ENCODE measurements at regions not wholly inside any gene's neighbourhood (a gene's known extent, or its start where the extent isn't known, plus 50 kb on each side); places are given as distances from the start of the nearest gene placed in this dataset.

DNA sequence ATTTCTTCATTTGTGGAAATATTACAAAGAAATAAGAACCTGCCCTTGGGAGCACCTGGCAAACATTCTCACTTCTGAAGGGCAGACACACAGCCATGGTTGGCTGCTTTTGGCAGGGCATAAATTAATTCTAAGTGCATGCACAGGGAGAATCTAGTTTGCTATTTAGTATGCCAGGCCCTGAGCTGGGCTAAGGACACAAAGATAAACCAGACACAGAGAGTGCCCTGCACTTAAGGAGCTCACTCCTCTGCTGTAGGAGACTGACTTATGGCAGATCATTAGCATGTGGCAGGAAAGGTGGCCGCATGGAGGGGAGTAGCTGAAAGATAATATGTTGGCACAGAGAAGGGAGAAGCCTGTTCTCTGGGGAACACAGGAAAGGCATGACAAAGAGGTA is 367.0 kb downstream of the LPIN1 start:
- Histone ChIP-seq H3K27ac (no peak overlapping the region), H3K4me3 (no peak overlapping the region), H3K27me3 (no peaks in the 10 kb centered on the region), H3K36me3 (ENCODE audit: low read depth, missing control alignments) (no peaks in the 10 kb centered on the region), H3K9me3 (no peaks in the 10 kb centered on the region), H3K4me1 (no peaks in the 10 kb centered on the region)
- WGBS, 2 donors: 74 to 88% methylated on average over 1 of the region's 1 CpG
- TF ChIP-seq POLR2A (IDR thresholded peaks at IDR 0.05) (no peak), CTCF (IDR thresholded peaks at IDR 0.05) (no peak)
- no peak for DNase-seq
- intact Hi-C loops (cut with DNase I; ENCODE audit: low total_unique reads): no loop called here

GRCh38 chr2:12114816-12115215 is 368.4 kb downstream of the LPIN1 start:
- DNase-seq: no peak
- WGBS, 2 donors: 0 to 42% methylated on average over 1 of the region's 1 CpG

DNA sequence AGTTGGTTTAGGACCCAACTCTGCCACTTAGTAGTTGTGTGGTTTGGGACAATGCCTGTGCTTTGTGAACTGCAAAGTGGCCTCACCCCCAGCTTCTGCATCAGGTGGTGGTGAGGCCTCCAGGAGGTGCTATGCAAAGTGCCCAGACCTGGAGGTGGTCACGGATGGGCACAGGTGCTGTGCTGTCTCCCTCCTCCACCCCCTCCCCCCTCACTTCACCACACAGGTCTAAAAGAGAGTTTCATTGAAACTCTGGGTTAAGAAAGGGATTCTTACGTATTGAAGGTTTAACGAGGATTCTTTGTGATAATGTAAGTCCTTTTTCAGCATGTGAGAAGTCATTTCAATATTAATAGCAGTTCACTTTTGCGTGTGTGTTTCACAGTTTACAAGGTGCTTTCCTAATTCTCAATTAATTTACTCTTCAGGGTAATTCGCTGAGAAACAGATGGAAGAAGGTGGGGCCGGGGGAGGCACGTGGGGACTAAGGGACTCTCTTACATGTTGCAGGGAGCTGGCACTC is 369.9 kb downstream of the LPIN1 start:
- no peaks in the 10 kb centered on the region for H3K9me3 ChIP-seq
- no peaks in the 10 kb centered on the region for H3K4me1 ChIP-seq
- no peak for DNase-seq
- no peak overlapping the region for H3K27ac ChIP-seq
- no peaks in the 10 kb centered on the region for H3K27me3 ChIP-seq
- 89 to 91% methylated on average over 7 of the region's 7 CpGs for WGBS, 2 donors
- H3K4me3 ChIP-seq: no peak overlapping the region
- no peaks in the 10 kb centered on the region for H3K36me3 ChIP-seq (ENCODE audit: low read depth, missing control alignments)
- intact Hi-C loops (cut with DNase I; ENCODE audit: low total_unique reads): no loop called here
- no peak for TF ChIP-seq CTCF (IDR thresholded peaks at IDR 0.05)
- no peak for TF ChIP-seq POLR2A (IDR thresholded peaks at IDR 0.05)

More at GRCh38 chr2:12114816-12115215, 368.4 kb downstream of the LPIN1 start:
- Histone ChIP-seq H3K4me1 (no peaks in the 10 kb centered on the region), H3K27me3 (no peaks in the 10 kb centered on the region), H3K9me3 (no peaks in the 10 kb centered on the region), H3K4me3 (no peak overlapping the region), H3K36me3 (ENCODE audit: low read depth, missing control alignments) (no peaks in the 10 kb centered on the region), H3K27ac (no peak overlapping the region)
- TF ChIP-seq CTCF (IDR thresholded peaks at IDR 0.05): no peak
- TF ChIP-seq POLR2A (IDR thresholded peaks at IDR 0.05): no peak
- intact Hi-C loops (cut with DNase I; ENCODE audit: low total_unique reads): no loop called here

DNA sequence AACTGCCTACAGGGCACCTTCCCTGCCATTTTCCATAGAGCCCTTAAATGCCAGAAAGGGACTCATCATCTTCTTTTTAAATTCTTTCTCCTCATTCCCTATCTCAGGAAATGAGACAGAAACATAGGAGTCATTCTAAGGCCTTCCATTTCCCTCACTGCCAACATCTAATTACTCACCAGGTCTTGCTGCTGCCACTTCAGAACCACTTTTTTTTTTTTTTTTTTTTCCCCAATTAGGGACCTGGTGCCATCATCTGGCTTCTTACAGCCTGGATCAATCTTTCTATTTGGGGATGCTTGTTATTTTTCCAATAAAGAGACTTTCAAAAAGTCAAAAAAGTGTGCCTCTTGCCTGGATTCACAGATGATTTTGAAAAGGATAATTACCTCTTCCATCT is 373.4 kb downstream of the LPIN1 start:
- no peaks in the 10 kb centered on the region for H3K9me3 ChIP-seq
- H3K36me3 ChIP-seq (ENCODE audit: low read depth, missing control alignments): no peaks in the 10 kb centered on the region
- H3K27me3 ChIP-seq: no peaks in the 10 kb centered on the region
- DNase-seq: no peak
- H3K4me3 ChIP-seq: no peak overlapping the region
- H3K27ac ChIP-seq: no peak overlapping the region
- no peaks in the 10 kb centered on the region for H3K4me1 ChIP-seq
- intact Hi-C loops (cut with DNase I; ENCODE audit: low total_unique reads): no loop called here
- TF ChIP-seq CTCF (IDR thresholded peaks at IDR 0.05) (no peak), POLR2A (IDR thresholded peaks at IDR 0.05) (no peak)

DNA sequence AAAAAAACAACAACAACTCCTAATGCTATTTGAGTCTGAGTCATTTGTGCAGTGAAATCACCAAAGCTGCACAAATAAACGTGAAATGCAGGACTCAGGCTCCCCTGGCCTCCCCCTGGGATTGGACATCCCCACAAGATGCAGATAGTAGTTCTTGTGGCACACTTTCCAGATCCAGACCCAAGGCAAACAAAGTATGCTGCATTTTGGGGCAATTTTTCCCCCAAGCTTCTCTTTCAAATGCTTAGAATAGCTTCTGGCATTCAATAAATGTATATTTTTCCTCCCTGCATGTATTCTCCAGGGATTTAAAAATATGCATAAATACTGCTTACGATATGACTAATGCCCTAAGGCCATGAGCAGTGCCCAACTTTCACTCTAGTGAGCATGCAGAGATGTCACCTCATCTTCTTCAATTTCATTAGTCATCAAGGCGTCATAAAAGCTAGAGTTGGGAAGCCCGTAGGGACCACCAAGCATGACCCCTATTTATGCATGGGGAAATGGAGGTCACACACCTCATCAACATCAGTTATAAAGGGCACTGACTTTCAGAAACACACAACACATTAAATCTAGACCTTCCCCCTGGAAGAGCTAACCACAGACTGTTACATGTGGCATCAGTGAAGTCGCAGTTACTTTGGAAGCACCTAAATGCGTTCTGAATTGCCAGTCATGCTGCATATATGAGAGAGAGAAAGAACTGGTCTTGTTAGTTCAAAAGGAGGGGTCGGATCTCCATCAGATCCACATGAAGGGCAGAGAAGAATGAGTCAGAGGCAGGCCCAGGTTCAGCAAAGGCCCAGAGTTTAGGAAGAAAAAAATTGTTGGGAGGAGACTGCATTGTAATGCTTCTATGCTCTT is 374.1 kb downstream of the LPIN1 start:
- no peaks in the 10 kb centered on the region for H3K27me3 ChIP-seq
- no peak for DNase-seq
- no peak overlapping the region for H3K27ac ChIP-seq
- no peak for TF ChIP-seq POLR2A (IDR thresholded peaks at IDR 0.05)
- no peak for TF ChIP-seq CTCF (IDR thresholded peaks at IDR 0.05)
- no peak overlapping the region for H3K4me3 ChIP-seq
- intact Hi-C loops (cut with DNase I; ENCODE audit: low total_unique reads): no loop called here
- no peaks in the 10 kb centered on the region for H3K36me3 ChIP-seq (ENCODE audit: low read depth, missing control alignments)
- WGBS, 2 donors: 88 to 89% methylated on average over 7 of the region's 7 CpGs
- no peaks in the 10 kb centered on the region for H3K9me3 ChIP-seq
- no peaks in the 10 kb centered on the region for H3K4me1 ChIP-seq
